ENCODE measurements at regions not wholly inside any gene's neighbourhood (a gene's known extent, or its start where the extent isn't known, plus 50 kb on each side); places are given as distances from the start of the nearest gene placed in this dataset.

- whole genome bisulfite sequencing, 5 donors, result 62 to 73% (median 68%) methylated on average over 4 of the region's 4 CpGs
- intact Hi-C loops (cut with DNase I; ENCODE audit: low total_unique reads), result no loop called here
These were observed 79.3 kb upstream of the LSAMP start for GRCh38 chr3:116524453-116525210.

GRCh38 chr3:116552246-116552645 is 107.0 kb upstream of the LSAMP start:
- Histone ChIP-seq H3K36me3 (no peaks in the 10 kb centered on the region), H3K4me1 (no peaks in the 10 kb centered on the region), H3K27ac (no peak overlapping the region), H3K4me3 (no peak overlapping the region), H3K9me3 (no peaks in the 10 kb centered on the region), H3K27me3 (no peaks in the 10 kb centered on the region)
- 0 to 9% (median 5%) methylated on average over 1 of the region's 1 CpG for WGBS, 5 donors
- DNase-seq, result no peak
- intact Hi-C loops (cut with DNase I; ENCODE audit: low total_unique reads), result no loop called here
- TF ChIP-seq POLR2A (IDR thresholded peaks at IDR 0.05) (no peak), EP300 (IDR thresholded peaks at IDR 0.05) (no peak), POLR2AphosphoS5 (IDR thresholded peaks at IDR 0.05) (no peak)

More at GRCh38 chr3:116524453-116525210, 79.3 kb upstream of the LSAMP start:
- TF ChIP-seq EP300 (IDR thresholded peaks at IDR 0.05), result no peak
- no peak for TF ChIP-seq POLR2AphosphoS5 (IDR thresholded peaks at IDR 0.05)
- TF ChIP-seq POLR2A (IDR thresholded peaks at IDR 0.05), result no peak
- TF ChIP-seq CTCF (IDR thresholded peaks at IDR 0.05), result no peak
- Histone ChIP-seq H3K9me3 (no peaks in the 10 kb centered on the region), H3K4me1 (no peaks in the 10 kb centered on the region), H3K27me3 (no peaks in the 10 kb centered on the region), H3K36me3 (no peaks in the 10 kb centered on the region), H3K27ac (no peak overlapping the region), H3K4me3 (no peak overlapping the region)
- DNase-seq, result no peak

GRCh38 chr3:116553355-116553754 is 108.1 kb upstream of the LSAMP start:
- WGBS, 5 donors, result 77 to 97% (median 96%) methylated on average over 2 of the region's 2 CpGs
- Histone ChIP-seq H3K9me3 (no peaks in the 10 kb centered on the region), H3K27me3 (no peaks in the 10 kb centered on the region), H3K27ac (no peak overlapping the region), H3K4me1 (no peaks in the 10 kb centered on the region), H3K36me3 (no peaks in the 10 kb centered on the region), H3K4me3 (no peak overlapping the region)
- DNase-seq, result no peak
- TF ChIP-seq POLR2AphosphoS5 (IDR thresholded peaks at IDR 0.05) (no peak), CTCF (IDR thresholded peaks at IDR 0.05) (no peak), EP300 (IDR thresholded peaks at IDR 0.05) (no peak), POLR2A (IDR thresholded peaks at IDR 0.05) (no peak)
- intact Hi-C loops (cut with DNase I; ENCODE audit: low total_unique reads), result no loop called here

GRCh38 chr3:116561529-116561928 is 116.2 kb upstream of the LSAMP start:
- Histone ChIP-seq H3K9me3 (no peaks in the 10 kb centered on the region), H3K4me1 (no peaks in the 10 kb centered on the region), H3K36me3 (no peaks in the 10 kb centered on the region), H3K4me3 (no peak overlapping the region), H3K27me3 (no peaks in the 10 kb centered on the region), H3K27ac (no peak overlapping the region)
- TF ChIP-seq POLR2A (IDR thresholded peaks at IDR 0.05) (no peak), CTCF (IDR thresholded peaks at IDR 0.05) (no peak), POLR2AphosphoS5 (IDR thresholded peaks at IDR 0.05) (no peak), EP300 (IDR thresholded peaks at IDR 0.05) (no peak)
- 55 to 71% (median 58%) methylated on average over 3 of the region's 3 CpGs for WGBS, 5 donors
- DNase-seq, result no peak
- intact Hi-C loops (cut with DNase I; ENCODE audit: low total_unique reads), result no loop called here

GRCh38 chr3:116563351-116563750 is 118.1 kb upstream of the LSAMP start:
- no peaks in the 10 kb centered on the region for H3K36me3 ChIP-seq
- no peaks in the 10 kb centered on the region for H3K4me1 ChIP-seq
- H3K4me3 ChIP-seq, result no peak overlapping the region
- TF ChIP-seq CTCF (IDR thresholded peaks at IDR 0.05) (no peak), EP300 (IDR thresholded peaks at IDR 0.05) (no peak), POLR2AphosphoS5 (IDR thresholded peaks at IDR 0.05) (no peak), POLR2A (IDR thresholded peaks at IDR 0.05) (no peak)
- no peaks in the 10 kb centered on the region for H3K27me3 ChIP-seq
- WGBS, 5 donors, result 10 to 37% (median 21%) methylated on average over 2 of the region's 2 CpGs
- no peaks in the 10 kb centered on the region for H3K9me3 ChIP-seq
- intact Hi-C loops (cut with DNase I; ENCODE audit: low total_unique reads), result no loop called here
- DNase-seq, result no peak
- H3K27ac ChIP-seq, result no peak overlapping the region
